Pancreas (tissue), 10 donors: ENCODE measurements at regions not wholly inside any gene's neighbourhood (a gene's known extent, or its start where the extent isn't known, plus 50 kb on each side); places are given as distances from the start of the nearest gene placed in this dataset.
A peak's percentile ranks its signal among the peaks of the same experiment; 100 is the strongest.
"Not testable (repeated sequence)": the region's sequence is repeated elsewhere in the genome, so short reads cannot be mapped to it uniquely, and the experiment has no call there.

Experiments
- ATAC-seq, 4 donors: fragments of 200-7000 bp; cut with Tn5 transposase; one replicate each; pipeline versions ENCODE4 v1.8.0 to v1.9.1; 2020; ENCODE audit warnings: mild to moderate bottlenecking in 4 of 4, moderate library complexity in 4 of 4
- DNase-seq, 6 donors: peaks; one replicate each; pipeline ENCODE4 v3.0.0-alpha.2; 2020
- FAIRE-seq: peaks from 2 replicates; lab custom pipeline; 2012; peaks lifted over from hg19 to GRCh38; lab: Jason Lieb, UNC
- H3K27ac ChIP-seq, 4 donors: fragments of 200-600 bp; sonication (generic); 1 replicate in 3 of 4; 2 replicates in 1 of 4; pipeline versions ENCODE4 v1.5.0 to v1.8.0; 2020
- H3K27me3 ChIP-seq, 4 donors: fragments of 200-600 bp; one replicate each; pipeline ENCODE4 v1.8.0; 2021
- H3K36me3 ChIP-seq, 3 donors: fragments of 200-600 bp; sonication (generic) in 1 of 3; one replicate each; pipeline versions ENCODE4 v1.5.0 to v1.8.0; 2020 to 2021
- H3K4me1 ChIP-seq, 3 donors: fragments of 200-600 bp; one replicate each; pipeline ENCODE4 v1.8.0; 2021
- H3K4me3 ChIP-seq, 4 donors: fragments of 200-600 bp; sonication (generic) in 2 of 4; one replicate each; pipeline versions ENCODE4 v1.5.0 to v1.8.0; 2020 to 2021
- H3K9me3 ChIP-seq, 4 donors: fragments of 200-600 bp; one replicate each; pipeline ENCODE4 v1.8.0; 2021
- WGBS, 2 donors: extraction: QIAGEN DNeasy Blood & Tissue Kit; methylation state at CpG; one replicate each; pipeline ENCODE4 v1.1.7; 2013; 5-methylcytosine and 5-hydroxymethylcytosine counted together
- intact Hi-C, 3 donors: fragments of 100-400 bp; cut with DNase I; formaldehyde crosslinking; loops; one replicate each; pipeline versions ENCODE4 v1.11.1 to v1.14.2; 2022
- donor health status: healthy with polysubstance abuse.
- donor health status: DM: no; HTN: no; CAD: no; lungs with moderate emphysema.
- donor health status: DM: no; HTN: no; CAD: no.
- donor health status: control.
- donor health status: control.
- donor health status: Bipolar disorder and iron deficiency.
- donor health status: DM: yes; HTN: yes; CAD: no.
- donor health status: DM: no; HTN: no; CAD: no.
- donor health status: DM: no; HTN: no; CAD: no.
- donor health status: DM: yes; HTN: yes; CAD: no.

- H3K27me3 ChIP-seq, H3K27ac ChIP-seq, H3K9me3 ChIP-seq, H3K4me3 ChIP-seq, H3K4me1 ChIP-seq, ATAC-seq, H3K36me3 ChIP-seq, FAIRE-seq, intact Hi-C loops: not testable (repeated sequence)
- DNase-seq: peak in 1 of 6 donors; percentile 22
- WGBS, 2 donors: 69 to 75% methylated on average over 17 to 26 of the region's 26 CpGs
Measured at GRCh38 chr21:13196111-13196510, 413.5 kb upstream of the POTED start.

GRCh38 chr21:13205380-13205779 lies 404.2 kb upstream of the POTED start:
- ATAC-seq, FAIRE-seq, H3K36me3 ChIP-seq, DNase-seq, intact Hi-C loops, H3K4me3 ChIP-seq, H3K4me1 ChIP-seq, H3K27ac ChIP-seq, H3K27me3 ChIP-seq, H3K9me3 ChIP-seq: not testable (repeated sequence)
- no CpG with 5 or more reads among the region's 1 CpG for WGBS, 2 donors
